Tibial nerve (tissue), 3 donors: ENCODE measurements at regions not wholly inside any gene's neighbourhood (a gene's known extent, or its start where the extent isn't known, plus 50 kb on each side); places are given as distances from the start of the nearest gene placed in this dataset.

Source experiments
- POLR2A ChIP-seq, 2 donors: fragments of 450-650 bp; IDR thresholded peaks; one replicate each; pipeline ENCODE4 v1.6.1; 2017; ENCODE audit warnings: antibody characterized with exemption in 2 of 2, mild to moderate bottlenecking in 2 of 2, moderate library complexity in 2 of 2
- TF ChIP-seq, protein P1 (sequence below), 5 experiments: fragments of 200-600 bp in 3 of 5; fragments of 450-650 bp in 2 of 5; sonication (generic) in 3 of 5; IDR thresholded peaks; one replicate each; pipeline ENCODE4 v1.5.1; 2016 to 2019; ENCODE audit warnings: antibody characterized with exemption in 5 of 5, mild to moderate bottlenecking in 3 of 5, moderate library complexity in 2 of 5

DNA sequence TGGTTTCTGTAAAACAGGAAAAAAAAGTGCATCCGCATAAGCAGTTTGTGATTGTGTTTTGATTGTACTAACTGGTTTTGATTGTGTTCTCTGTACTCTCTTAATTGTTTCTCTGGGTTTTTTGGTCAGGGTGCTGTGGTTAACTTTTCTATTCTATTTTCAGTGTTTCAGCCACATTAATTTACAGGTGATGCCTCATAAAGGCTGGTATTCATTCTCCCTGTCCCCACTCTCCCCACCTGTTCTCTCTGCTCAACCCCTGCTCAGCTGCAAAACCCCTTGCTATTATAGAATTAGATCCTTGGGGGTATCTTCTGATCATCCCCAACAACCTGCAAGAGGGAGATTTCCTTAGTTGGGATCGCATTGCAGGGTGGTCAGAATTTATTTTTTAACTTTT, 285.4 kb upstream of the AZI2 start:
- no peak for TF ChIP-seq POLR2A (IDR thresholded peaks at IDR 0.05)
- TF ChIP-seq, protein P1, sequence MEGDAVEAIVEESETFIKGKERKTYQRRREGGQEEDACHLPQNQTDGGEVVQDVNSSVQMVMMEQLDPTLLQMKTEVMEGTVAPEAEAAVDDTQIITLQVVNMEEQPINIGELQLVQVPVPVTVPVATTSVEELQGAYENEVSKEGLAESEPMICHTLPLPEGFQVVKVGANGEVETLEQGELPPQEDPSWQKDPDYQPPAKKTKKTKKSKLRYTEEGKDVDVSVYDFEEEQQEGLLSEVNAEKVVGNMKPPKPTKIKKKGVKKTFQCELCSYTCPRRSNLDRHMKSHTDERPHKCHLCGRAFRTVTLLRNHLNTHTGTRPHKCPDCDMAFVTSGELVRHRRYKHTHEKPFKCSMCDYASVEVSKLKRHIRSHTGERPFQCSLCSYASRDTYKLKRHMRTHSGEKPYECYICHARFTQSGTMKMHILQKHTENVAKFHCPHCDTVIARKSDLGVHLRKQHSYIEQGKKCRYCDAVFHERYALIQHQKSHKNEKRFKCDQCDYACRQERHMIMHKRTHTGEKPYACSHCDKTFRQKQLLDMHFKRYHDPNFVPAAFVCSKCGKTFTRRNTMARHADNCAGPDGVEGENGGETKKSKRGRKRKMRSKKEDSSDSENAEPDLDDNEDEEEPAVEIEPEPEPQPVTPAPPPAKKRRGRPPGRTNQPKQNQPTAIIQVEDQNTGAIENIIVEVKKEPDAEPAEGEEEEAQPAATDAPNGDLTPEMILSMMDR (IDR thresholded peaks at IDR 0.05): no peak
